ENCODE measurements at regions not wholly inside any gene's neighbourhood (a gene's known extent, or its start where the extent isn't known, plus 50 kb on each side); places are given as distances from the start of the nearest gene placed in this dataset.

DNA sequence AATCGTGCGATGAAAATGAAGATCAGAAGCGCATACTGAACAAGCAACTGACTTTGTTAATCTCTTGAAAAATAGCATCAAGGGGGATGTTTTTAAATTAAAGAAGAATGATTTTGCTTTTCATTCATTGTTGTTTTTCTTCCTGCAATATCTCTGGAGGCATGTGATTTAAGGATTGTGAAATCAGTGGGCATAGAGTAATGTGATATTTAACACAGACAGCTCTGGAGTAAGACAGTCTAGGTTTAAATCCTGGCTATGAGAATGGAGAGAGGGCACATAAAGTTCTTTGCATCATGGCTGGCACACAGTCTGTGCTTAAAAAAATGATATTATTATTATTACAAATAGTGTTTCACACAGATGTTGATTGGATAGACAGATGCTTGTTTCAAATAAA, 243.1 kb upstream of the NBEA start:
- Histone ChIP-seq H3K36me3 (ENCODE audit: control insufficient read depth in 4 of 4, insufficient read depth in 3 of 4, low read depth in 1 of 4, low read length in 3 of 4) (no peaks in the 10 kb centered on the region), H3K27ac (ENCODE audit: low read depth in 1 of 2, low read length in 2 of 2) (no peak overlapping the region), H3K9me3 (ENCODE audit: control insufficient read depth in 4 of 4, low read length in 3 of 4) (no peaks in the 10 kb centered on the region), H3K9ac (ENCODE audit: low read depth in 1 of 2, low read length in 2 of 2) (no peak overlapping the region), H3K4me1 (ENCODE audit: control insufficient read depth in 4 of 4, insufficient read depth in 4 of 4, low read length in 3 of 4) (peaks cover 0 to 3% (median 0%) of the 10 kb centered on the region in 4 donors), H3K27me3 (ENCODE audit: control insufficient read depth in 4 of 4, insufficient read depth in 4 of 4, low read length in 3 of 4) (peaks cover 0 to 4% (median 0%) of the 10 kb centered on the region in 4 donors), H3K4me3 (ENCODE audit: low read depth in 1 of 3, low read length in 3 of 3) (no peak overlapping the region)
- TF ChIP-seq, protein P1, sequence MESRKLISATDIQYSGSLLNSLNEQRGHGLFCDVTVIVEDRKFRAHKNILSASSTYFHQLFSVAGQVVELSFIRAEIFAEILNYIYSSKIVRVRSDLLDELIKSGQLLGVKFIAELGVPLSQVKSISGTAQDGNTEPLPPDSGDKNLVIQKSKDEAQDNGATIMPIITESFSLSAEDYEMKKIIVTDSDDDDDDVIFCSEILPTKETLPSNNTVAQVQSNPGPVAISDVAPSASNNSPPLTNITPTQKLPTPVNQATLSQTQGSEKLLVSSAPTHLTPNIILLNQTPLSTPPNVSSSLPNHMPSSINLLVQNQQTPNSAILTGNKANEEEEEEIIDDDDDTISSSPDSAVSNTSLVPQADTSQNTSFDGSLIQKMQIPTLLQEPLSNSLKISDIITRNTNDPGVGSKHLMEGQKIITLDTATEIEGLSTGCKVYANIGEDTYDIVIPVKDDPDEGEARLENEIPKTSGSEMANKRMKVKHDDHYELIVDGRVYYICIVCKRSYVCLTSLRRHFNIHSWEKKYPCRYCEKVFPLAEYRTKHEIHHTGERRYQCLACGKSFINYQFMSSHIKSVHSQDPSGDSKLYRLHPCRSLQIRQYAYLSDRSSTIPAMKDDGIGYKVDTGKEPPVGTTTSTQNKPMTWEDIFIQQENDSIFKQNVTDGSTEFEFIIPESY (IDR thresholded peaks at IDR 0.05): no peak
- TF ChIP-seq NR2F2 (IDR thresholded peaks at IDR 0.05) (no peak), EGR1 (IDR thresholded peaks at IDR 0.05; ENCODE audit: low read depth in 2 of 2) (no peak), FOXA2 (IDR thresholded peaks at IDR 0.05) (no peak), JUND (IDR thresholded peaks at IDR 0.05) (no peak), HNF4A (conservative IDR thresholded peaks at IDR 0.05) (no peak), GABPA (IDR thresholded peaks at IDR 0.05 in 1 of 2, conservative IDR thresholded peaks at IDR 0.05 in 1 of 2) (no peak)
- TF ChIP-seq, protein P2, sequence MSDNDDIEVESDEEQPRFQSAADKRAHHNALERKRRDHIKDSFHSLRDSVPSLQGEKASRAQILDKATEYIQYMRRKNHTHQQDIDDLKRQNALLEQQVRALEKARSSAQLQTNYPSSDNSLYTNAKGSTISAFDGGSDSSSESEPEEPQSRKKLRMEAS (IDR thresholded peaks at IDR 0.05): no peak
- TF ChIP-seq, protein P3, sequence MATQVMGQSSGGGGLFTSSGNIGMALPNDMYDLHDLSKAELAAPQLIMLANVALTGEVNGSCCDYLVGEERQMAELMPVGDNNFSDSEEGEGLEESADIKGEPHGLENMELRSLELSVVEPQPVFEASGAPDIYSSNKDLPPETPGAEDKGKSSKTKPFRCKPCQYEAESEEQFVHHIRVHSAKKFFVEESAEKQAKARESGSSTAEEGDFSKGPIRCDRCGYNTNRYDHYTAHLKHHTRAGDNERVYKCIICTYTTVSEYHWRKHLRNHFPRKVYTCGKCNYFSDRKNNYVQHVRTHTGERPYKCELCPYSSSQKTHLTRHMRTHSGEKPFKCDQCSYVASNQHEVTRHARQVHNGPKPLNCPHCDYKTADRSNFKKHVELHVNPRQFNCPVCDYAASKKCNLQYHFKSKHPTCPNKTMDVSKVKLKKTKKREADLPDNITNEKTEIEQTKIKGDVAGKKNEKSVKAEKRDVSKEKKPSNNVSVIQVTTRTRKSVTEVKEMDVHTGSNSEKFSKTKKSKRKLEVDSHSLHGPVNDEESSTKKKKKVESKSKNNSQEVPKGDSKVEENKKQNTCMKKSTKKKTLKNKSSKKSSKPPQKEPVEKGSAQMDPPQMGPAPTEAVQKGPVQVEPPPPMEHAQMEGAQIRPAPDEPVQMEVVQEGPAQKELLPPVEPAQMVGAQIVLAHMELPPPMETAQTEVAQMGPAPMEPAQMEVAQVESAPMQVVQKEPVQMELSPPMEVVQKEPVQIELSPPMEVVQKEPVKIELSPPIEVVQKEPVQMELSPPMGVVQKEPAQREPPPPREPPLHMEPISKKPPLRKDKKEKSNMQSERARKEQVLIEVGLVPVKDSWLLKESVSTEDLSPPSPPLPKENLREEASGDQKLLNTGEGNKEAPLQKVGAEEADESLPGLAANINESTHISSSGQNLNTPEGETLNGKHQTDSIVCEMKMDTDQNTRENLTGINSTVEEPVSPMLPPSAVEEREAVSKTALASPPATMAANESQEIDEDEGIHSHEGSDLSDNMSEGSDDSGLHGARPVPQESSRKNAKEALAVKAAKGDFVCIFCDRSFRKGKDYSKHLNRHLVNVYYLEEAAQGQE (IDR thresholded peaks at IDR 0.05): no peak
- DNase-seq (ENCODE audit: low spot score): no peak
- 95% methylated on average over 3 of the region's 3 CpGs for WGBS

DNA sequence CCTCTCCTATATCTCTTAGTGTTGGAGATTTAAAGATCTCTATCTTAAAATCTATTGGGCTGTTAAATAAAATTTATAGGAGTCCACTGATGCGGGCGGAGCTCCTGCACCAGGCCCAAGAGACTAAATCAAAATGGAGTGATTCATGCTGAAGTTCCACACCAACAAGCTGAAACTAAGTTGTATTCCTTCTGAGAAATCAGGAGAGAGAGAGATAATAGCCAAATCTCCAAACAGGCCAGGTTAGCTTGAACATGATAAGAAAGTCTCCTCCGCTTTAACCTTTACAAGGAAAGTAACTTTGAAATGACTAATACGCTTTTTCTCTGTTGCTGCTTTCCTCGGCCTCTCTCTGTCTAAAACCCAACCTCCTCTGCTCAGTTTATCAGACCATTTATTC, 241.9 kb upstream of the NBEA start:
- Histone ChIP-seq H3K27ac (ENCODE audit: low read depth in 1 of 2, low read length in 2 of 2) (no peak overlapping the region), H3K4me1 (ENCODE audit: control insufficient read depth in 4 of 4, insufficient read depth in 4 of 4, low read length in 3 of 4) (peaks cover 0 to 3% (median 0%) of the 10 kb centered on the region in 4 donors), H3K4me3 (ENCODE audit: low read depth in 1 of 3, low read length in 3 of 3) (no peak overlapping the region), H3K9me3 (ENCODE audit: control insufficient read depth in 4 of 4, low read length in 3 of 4) (no peaks in the 10 kb centered on the region), H3K36me3 (ENCODE audit: control insufficient read depth in 4 of 4, insufficient read depth in 3 of 4, low read depth in 1 of 4, low read length in 3 of 4) (no peaks in the 10 kb centered on the region), H3K27me3 (ENCODE audit: control insufficient read depth in 4 of 4, insufficient read depth in 4 of 4, low read length in 3 of 4) (peaks cover 0 to under 1% (median 0%) of the 10 kb centered on the region in 4 donors), H3K9ac (ENCODE audit: low read depth in 1 of 2, low read length in 2 of 2) (no peak overlapping the region)
- 92% methylated on average over 5 of the region's 5 CpGs for WGBS
- TF ChIP-seq HNF4A (conservative IDR thresholded peaks at IDR 0.05) (no peak), RXRA (IDR thresholded peaks at IDR 0.05) (no peak), JUND (IDR thresholded peaks at IDR 0.05) (no peak)
- TF ChIP-seq, protein P1 (IDR thresholded peaks at IDR 0.05): no peak
- no peak for DNase-seq (ENCODE audit: low spot score)

Measured in liver (tissue), 7 donors.